IMR-90 (cell line): ENCODE measurements at regions not wholly inside any gene's neighbourhood (a gene's known extent, or its start where the extent isn't known, plus 50 kb on each side); places are given as distances from the start of the nearest gene placed in this dataset.

Source experiments
- ATAC-seq: fragments of 200-7000 bp; cut with Tn5 transposase; 2 replicates; pipeline ENCODE4 v1.9.1; 2020; ENCODE audit warnings: low read depth, mild to moderate bottlenecking, moderate library complexity
- BruUV-seq: library from RNA; stranded (reverse); fragments of 400-500 nt; replicated peaks from 2 replicates; lab custom pipeline; 2021; lab: Mats Ljungman, UMichigan
- CTCF ChIA-PET: fragments of 300-600 bp; formaldehyde crosslinking; extraction: SDS; loops from one replicate; lab custom pipeline; 2021; ENCODE audit warnings: antibody characterized with exemption; lab: Yijun Ruan, JAX
- POLR2A ChIA-PET: fragments of 300-600 bp; sonication (Branson Sonifier 250); formaldehyde crosslinking; loops from one replicate; lab custom pipeline; 2022; ENCODE audit warnings: antibody characterized with exemption; ENCODE audit not compliant: unreplicated experiment; lab: Charles Lee
- DNase-seq: peaks from one replicate; pipeline ENCODE4 v3.0.0; 2013
- H2AFZ ChIP-seq: replicated peaks from 2 replicates; pipeline ENCODE3; 2013; ENCODE audit warnings: low read length, mild to moderate bottlenecking; ENCODE audit not compliant: poor library complexity
- H2AK5ac ChIP-seq: 2 replicates; pipeline ENCODE4 v1.6.1; 2013; ENCODE audit warnings: low read depth, low read length, inconsistent platforms
- H2AK9ac ChIP-seq: replicated peaks from 2 replicates; pipeline ENCODE3; 2013; ENCODE audit warnings: mild to moderate bottlenecking, low read depth, low read length, moderate library complexity; ENCODE audit not compliant: poor library complexity
- H2BK120ac ChIP-seq: 2 replicates; pipeline ENCODE4 v1.6.1; 2013; ENCODE audit warnings: low read depth, low read length, inconsistent platforms
- H2BK15ac ChIP-seq: 3 replicates; pipeline ENCODE4 v1.6.1; 2013; ENCODE audit warnings: low read depth, low read length, inconsistent platforms
- H2BK20ac ChIP-seq: 2 replicates; pipeline ENCODE4 v1.6.1; 2013; ENCODE audit warnings: low read depth, mild to moderate bottlenecking, inconsistent platforms, low read length, moderate library complexity
- H2BK5ac ChIP-seq: 2 replicates; pipeline ENCODE4 v1.6.1; 2013; ENCODE audit warnings: mild to moderate bottlenecking, low read depth, low read length, inconsistent platforms; ENCODE audit not compliant: poor library complexity, severe bottlenecking
- H3K14ac ChIP-seq: replicated peaks from 2 replicates; pipeline ENCODE4 v1.6.1; 2013; ENCODE audit warnings: low read depth, low read length, inconsistent platforms
- H3K18ac ChIP-seq: 2 replicates; pipeline ENCODE4 v1.6.1; 2013; ENCODE audit warnings: low read depth, low read length, control low read depth
- H3K23ac ChIP-seq: 2 replicates; pipeline ENCODE4 v1.6.1; 2013; ENCODE audit warnings: low read depth, low read length, inconsistent platforms
- H3K27ac ChIP-seq: 2 replicates; pipeline ENCODE4 v1.5.1; 2013; ENCODE audit warnings: mild to moderate bottlenecking, control low read depth, low read length; ENCODE audit not compliant: insufficient read depth
- H3K27me3 ChIP-seq: 2 replicates; pipeline ENCODE4 v1.6.1; 2013; ENCODE audit warnings: low read length; ENCODE audit not compliant: control insufficient read depth, insufficient read depth
- H3K36me3 ChIP-seq: 2 replicates; pipeline ENCODE4 v1.6.1; 2013; ENCODE audit warnings: low read length, mixed read lengths; ENCODE audit not compliant: control insufficient read depth, insufficient read depth
- H3K4ac ChIP-seq: 2 replicates; pipeline ENCODE4 v1.6.1; 2013; ENCODE audit warnings: low read depth, low read length, inconsistent platforms
- H3K4me1 ChIP-seq: 2 replicates; pipeline ENCODE4 v1.6.1; 2013; ENCODE audit warnings: low read length, mixed read lengths; ENCODE audit not compliant: control insufficient read depth, insufficient read depth
- H3K4me2 ChIP-seq: 2 replicates; pipeline ENCODE4 v1.6.1; 2013; ENCODE audit warnings: low read depth, mild to moderate bottlenecking, control low read depth, low read length, moderate library complexity
- H3K4me3 ChIP-seq: 2 replicates; pipeline ENCODE4 v1.5.1; 2013; ENCODE audit warnings: low read depth, mild to moderate bottlenecking, control low read depth, low read length, moderate library complexity; ENCODE audit not compliant: insufficient read depth
- H3K56ac ChIP-seq: 2 replicates; pipeline ENCODE4 v1.6.1; 2013; ENCODE audit warnings: low read length, inconsistent platforms; ENCODE audit not compliant: insufficient read depth; ENCODE audit errors: extremely low read depth
- H3K79me1 ChIP-seq, 2 experiments: 2 replicates each; pipeline ENCODE4 v1.6.1; 2013; ENCODE audit warnings: low read length in 2 of 2, inconsistent platforms in 1 of 2, low read depth in 1 of 2
- H3K9ac ChIP-seq: 2 replicates; pipeline ENCODE4 v1.6.1; 2013; ENCODE audit warnings: low read depth, low read length, control low read depth
- H3K9me1 ChIP-seq: 2 replicates; pipeline ENCODE4 v1.6.1; 2013; ENCODE audit warnings: low read length, inconsistent platforms; ENCODE audit not compliant: insufficient read depth
- H3K9me3 ChIP-seq: 2 replicates; pipeline ENCODE4 v1.6.1; 2013; ENCODE audit warnings: low read length; ENCODE audit not compliant: control insufficient read depth, insufficient read depth
- H4K20me1 ChIP-seq: 2 replicates; pipeline ENCODE4 v1.6.1; 2013; ENCODE audit warnings: low read length, inconsistent platforms; ENCODE audit not compliant: insufficient read depth
- H4K5ac ChIP-seq: 2 replicates; pipeline ENCODE4 v1.6.1; 2013; ENCODE audit warnings: mild to moderate bottlenecking, low read depth, low read length, control low read depth
- H4K8ac ChIP-seq, 2 experiments: 2 replicates each; pipeline ENCODE4 v1.6.1; 2013; ENCODE audit warnings: low read depth in 2 of 2, low read length in 2 of 2, control low read depth in 1 of 2, inconsistent platforms in 1 of 2
- H4K91ac ChIP-seq: 2 replicates; pipeline ENCODE4 v1.6.1; 2013; ENCODE audit warnings: low read depth, low read length, inconsistent platforms; ENCODE audit not compliant: insufficient read depth
- RAD21 ChIP-seq: IDR thresholded peaks from 2 replicates; pipeline ENCODE4 v1.6.1; 2012; ENCODE audit warnings: low read length, improper control_type of control experiment
- RFX5 ChIP-seq: IDR thresholded peaks from 2 replicates; pipeline ENCODE4 v1.8.0; 2012; ENCODE audit warnings: low read depth, mild to moderate bottlenecking, low read length, moderate library complexity
- WGBS, 2 experiments: methylation state at CpG; one replicate each; pipeline versions ENCODE4 v1.1.5 to v1.1.7; 2013; ENCODE audit warnings: missing lambda C conversion rate in 2 of 2; ENCODE audit not compliant: insufficient read length in 1 of 2; ENCODE audit errors: extremely low coverage in 2 of 2; 5-methylcytosine and 5-hydroxymethylcytosine counted together
- dilution Hi-C: fragments of 300-500 bp; cut with HindIII; formaldehyde crosslinking; loops from one replicate; pipeline ENCODE4 v1.14.3; 2018; ENCODE audit warnings: low sequenced_read_pairs; ENCODE audit not compliant: unreplicated experiment
- in situ Hi-C: fragments of 300-500 bp; cut with MboI; formaldehyde crosslinking; loops from 3 replicates; pipeline ENCODE4 v1.14.3; 2019; ENCODE audit warnings: low sequenced_read_pairs, inconsistent platforms, mixed read lengths
- intact Hi-C: fragments of 100-400 bp; cut with micrococcal nuclease; formaldehyde crosslinking; loops from 2 replicates; pipeline ENCODE4 v1.10.0; 2022
- TF ChIP-seq, protein P1 (sequence below): fragments of 150-350 bp; IDR thresholded peaks from 2 replicates; pipeline ENCODE4 v1.6.1; 2017; ENCODE audit warnings: mild to moderate bottlenecking, antibody characterized with exemption, low read length, low read depth

DNA sequence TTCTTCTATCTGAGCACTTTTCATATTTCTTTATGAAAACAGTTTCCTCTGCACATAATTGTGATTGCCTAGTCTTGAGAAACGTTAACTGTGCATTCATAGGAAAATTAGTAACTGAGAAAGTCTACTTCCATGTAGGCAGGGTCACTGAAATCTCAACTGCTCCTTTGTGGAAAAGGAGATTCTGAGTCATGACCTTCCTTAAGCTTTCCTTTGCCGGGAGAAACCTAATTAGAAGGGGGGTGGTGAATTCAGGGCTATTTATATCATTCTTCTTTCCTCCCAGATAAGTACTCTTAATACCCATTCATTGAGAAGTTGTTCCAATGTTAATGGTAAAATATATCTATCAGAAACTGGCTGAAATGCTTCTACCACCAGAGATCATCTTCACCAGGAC lies 751.0 kb upstream of the TMEM132C start:
- no peak overlapping the region for H3K9ac ChIP-seq
- no peaks in the 10 kb centered on the region for H4K20me1 ChIP-seq
- H3K23ac ChIP-seq, result no peak overlapping the region
- H3K4me3 ChIP-seq, result no peak overlapping the region
- H3K9me3 ChIP-seq, result no peaks in the 10 kb centered on the region
- no peak overlapping the region for H2BK120ac ChIP-seq
- H3K36me3 ChIP-seq, result no peaks in the 10 kb centered on the region
- H2AK5ac ChIP-seq, result no peak overlapping the region
- no peaks in the 10 kb centered on the region for H3K4me1 ChIP-seq
- H3K4ac ChIP-seq, result no peak overlapping the region
- dilution Hi-C loops, result no loop called here
- H3K9me1 ChIP-seq, result no peaks in the 10 kb centered on the region
- no peak overlapping the region for H3K27ac ChIP-seq
- no peak overlapping the region for H3K14ac ChIP-seq
- ChIA-PET CTCF (no interaction called here), POLR2A (no interaction called here)
- no peak overlapping the region for H3K18ac ChIP-seq
- WGBS, 2 experiments, result no CpG with 5 or more reads among the region's 2 CpGs
- intact Hi-C loops, result no loop called here
- no peak overlapping the region for H3K56ac ChIP-seq
- BruUV-seq, result no TSS peak
- H4K91ac ChIP-seq, result no peak overlapping the region
- no peak overlapping the region for H2BK15ac ChIP-seq
- no peaks in the 10 kb centered on the region for H3K79me1 ChIP-seq
- no peak for TF ChIP-seq RAD21
- TF ChIP-seq RFX5, result no peak
- TF ChIP-seq, protein P1, sequence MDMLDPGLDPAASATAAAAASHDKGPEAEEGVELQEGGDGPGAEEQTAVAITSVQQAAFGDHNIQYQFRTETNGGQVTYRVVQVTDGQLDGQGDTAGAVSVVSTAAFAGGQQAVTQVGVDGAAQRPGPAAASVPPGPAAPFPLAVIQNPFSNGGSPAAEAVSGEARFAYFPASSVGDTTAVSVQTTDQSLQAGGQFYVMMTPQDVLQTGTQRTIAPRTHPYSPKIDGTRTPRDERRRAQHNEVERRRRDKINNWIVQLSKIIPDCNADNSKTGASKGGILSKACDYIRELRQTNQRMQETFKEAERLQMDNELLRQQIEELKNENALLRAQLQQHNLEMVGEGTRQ, result no peak
- H3K4me2 ChIP-seq, result no peak overlapping the region
- ATAC-seq, result no peak
- H2AK9ac ChIP-seq, result no peak overlapping the region
- in situ Hi-C loops, result no loop called here
- H2BK20ac ChIP-seq, result no peak overlapping the region
- no peaks in the 10 kb centered on the region for H3K27me3 ChIP-seq
- DNase-seq, result peak; percentile 10
- H4K8ac ChIP-seq, result no peak overlapping the region
- no peak overlapping the region for H2AFZ ChIP-seq
- no peak overlapping the region for H4K5ac ChIP-seq
- H2BK5ac ChIP-seq, result no peak overlapping the region
